ENCODE measurements at regions not wholly inside any gene's neighbourhood (a gene's known extent, or its start where the extent isn't known, plus 50 kb on each side); places are given as distances from the start of the nearest gene placed in this dataset.

GRCh38 chr5:73301208-73301901 is 128.4 kb downstream of the TMEM174 start:
- no peak overlapping the region for H3K27ac Mint-ChIP-seq
- H3K27me3 Mint-ChIP-seq = peaks cover 92% of the 10 kb centered on the region
- no peaks in the 10 kb centered on the region for H3K9me3 Mint-ChIP-seq
- TF ChIP-seq CTCF (conservative IDR thresholded peaks at IDR 0.05) = no peak
- H3K4me1 Mint-ChIP-seq (ENCODE audit: unreplicated experiment) = peaks cover 35% of the 10 kb centered on the region
- H3K36me3 Mint-ChIP-seq = peaks cover 11% of the 10 kb centered on the region
- no peak overlapping the region for H3K4me3 Mint-ChIP-seq
- DNase-seq (ENCODE audit: extremely low spot score, unreplicated experiment) = no peak

- Mint-ChIP-seq H3K9me3 (no peaks in the 10 kb centered on the region), H3K36me3 (peaks cover 12% of the 10 kb centered on the region), H3K4me3 (peak overlapping the region; percentile 72), H3K27ac (peak overlapping the region; percentile 69), H3K27me3 (peaks cover 92% of the 10 kb centered on the region), H3K4me1 (ENCODE audit: unreplicated experiment) (peaks cover 36% of the 10 kb centered on the region)
- DNase-seq (ENCODE audit: extremely low spot score, unreplicated experiment) = no peak
- TF ChIP-seq CTCF (conservative IDR thresholded peaks at IDR 0.05) = no peak
These were observed 127.6 kb downstream of the TMEM174 start for GRCh38 chr5:73300337-73301207.

DNA sequence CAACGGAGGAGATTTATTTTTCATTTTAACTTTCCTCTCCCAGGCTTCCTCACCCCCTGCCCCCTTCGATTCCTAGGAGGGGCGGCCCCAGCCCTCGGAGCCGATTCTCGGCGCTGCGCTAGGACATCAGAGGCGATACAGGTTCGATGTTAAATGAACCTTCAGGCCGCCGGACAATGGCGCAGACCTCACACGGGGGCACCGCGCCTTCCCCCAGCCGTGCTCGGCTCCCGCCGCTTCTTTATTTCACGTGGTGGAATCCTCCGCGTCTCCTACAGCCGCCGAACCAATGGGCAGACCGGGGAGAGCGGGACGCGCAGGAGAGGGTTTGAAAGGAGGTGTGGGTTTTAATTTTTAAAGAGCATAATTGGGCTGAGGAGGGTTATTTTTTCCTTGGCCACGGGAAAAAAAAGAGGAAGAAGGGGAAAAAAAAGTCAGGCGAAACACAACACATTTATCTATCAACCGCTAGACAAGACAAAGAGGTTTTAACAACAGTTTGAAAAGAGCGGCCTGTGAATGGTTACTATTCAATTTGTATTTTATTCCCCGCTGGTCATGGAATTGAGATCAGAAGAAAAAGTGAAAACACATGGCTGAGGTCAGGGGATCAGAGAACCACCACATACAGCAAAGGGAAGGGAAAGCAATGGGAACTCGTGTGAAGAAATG is 126.8 kb downstream of the TMEM174 start:
- peak overlapping the region; percentile 72 for H3K4me3 Mint-ChIP-seq
- peaks cover 43% of the 10 kb centered on the region for H3K4me1 Mint-ChIP-seq (ENCODE audit: unreplicated experiment)
- no peaks in the 10 kb centered on the region for H3K9me3 Mint-ChIP-seq
- DNase-seq (ENCODE audit: extremely low spot score, unreplicated experiment) = no peak
- no peak for TF ChIP-seq CTCF (conservative IDR thresholded peaks at IDR 0.05)
- H3K27ac Mint-ChIP-seq = peak overlapping the region; percentile 69
- peaks cover 92% of the 10 kb centered on the region for H3K27me3 Mint-ChIP-seq
- peaks cover 12% of the 10 kb centered on the region for H3K36me3 Mint-ChIP-seq

DNA sequence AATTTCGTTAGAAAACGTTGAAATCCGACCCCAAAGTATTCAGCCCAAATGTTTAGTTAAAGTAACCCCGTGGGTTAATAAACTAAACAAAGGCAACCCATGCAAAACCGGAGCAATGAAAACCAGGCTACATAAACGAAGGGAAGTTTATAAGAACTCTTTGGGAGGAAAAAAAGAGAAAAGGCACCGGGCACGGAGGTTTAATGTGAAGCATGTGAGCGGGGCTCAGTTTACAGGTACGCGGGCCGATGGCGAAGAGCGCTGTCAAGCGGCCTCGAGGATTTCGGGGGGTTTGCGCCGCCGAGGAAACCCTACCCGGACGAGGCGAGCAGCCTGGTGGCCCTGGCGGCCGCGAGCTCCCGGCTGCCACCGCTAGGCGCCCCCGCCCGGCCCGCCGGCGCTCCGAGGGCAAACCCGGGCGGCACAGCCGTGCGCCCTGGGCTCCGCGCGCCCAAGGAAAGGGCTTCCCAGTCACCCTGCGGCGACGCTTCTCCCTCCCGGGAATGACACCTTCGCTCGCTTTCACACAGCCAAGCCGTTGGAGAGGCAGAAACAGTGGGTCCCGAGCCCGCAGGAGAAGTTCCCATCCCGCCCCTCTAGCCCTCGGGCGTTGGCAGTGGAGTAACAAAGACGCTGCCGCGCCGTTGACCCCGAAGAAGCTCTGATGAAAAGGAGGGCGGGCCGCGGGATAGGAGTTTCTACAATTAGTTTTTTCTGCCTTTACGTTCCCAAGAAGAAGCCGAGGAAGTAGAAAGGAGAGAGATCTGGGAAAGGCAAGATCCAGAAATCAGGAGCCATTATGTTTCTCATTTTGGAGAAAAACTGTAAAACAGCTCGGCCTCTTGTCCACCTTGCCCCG is 126.0 kb downstream of the TMEM174 start:
- Mint-ChIP-seq H3K9me3 (no peaks in the 10 kb centered on the region), H3K27ac (peak overlapping the region; percentile 69), H3K4me1 (ENCODE audit: unreplicated experiment) (peaks cover 42% of the 10 kb centered on the region), H3K4me3 (peak overlapping the region; percentile 78), H3K36me3 (peaks cover 12% of the 10 kb centered on the region), H3K27me3 (peaks cover 92% of the 10 kb centered on the region)
- DNase-seq (ENCODE audit: extremely low spot score, unreplicated experiment) = no peak
- peak; percentile 72 for TF ChIP-seq CTCF (conservative IDR thresholded peaks at IDR 0.05)

DNA sequence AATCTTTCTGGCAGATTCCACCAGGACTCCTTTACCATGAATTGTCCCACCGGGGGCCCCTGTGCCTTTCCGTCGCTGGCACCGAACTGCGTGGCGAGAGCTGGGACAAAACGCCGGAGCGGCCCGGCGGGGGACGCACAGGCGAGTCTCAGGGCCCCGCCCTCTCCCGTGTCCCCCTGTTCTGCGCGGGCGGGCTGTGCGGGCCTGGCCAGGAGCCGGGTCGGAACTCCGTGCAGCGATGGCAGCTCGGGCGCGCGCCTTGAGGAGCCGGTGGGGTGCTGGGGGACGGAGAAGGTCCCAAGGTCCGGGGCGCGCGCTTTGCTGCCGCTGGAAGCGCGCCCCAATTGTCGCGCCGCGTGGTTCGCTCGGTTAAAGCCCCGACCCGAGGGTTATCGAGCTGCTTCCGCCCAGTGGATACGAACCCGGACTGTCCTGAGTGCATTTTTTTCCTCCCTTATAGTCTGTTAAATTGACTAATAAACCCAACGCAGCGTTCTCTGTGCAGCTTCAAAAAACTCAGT is 125.3 kb downstream of the TMEM174 start:
- no peak for TF ChIP-seq CTCF (conservative IDR thresholded peaks at IDR 0.05)
- peak overlapping the region; percentile 5 for H3K27ac Mint-ChIP-seq
- H3K27me3 Mint-ChIP-seq = peaks cover 87% of the 10 kb centered on the region
- no peaks in the 10 kb centered on the region for H3K9me3 Mint-ChIP-seq
- H3K4me1 Mint-ChIP-seq (ENCODE audit: unreplicated experiment) = peaks cover 41% of the 10 kb centered on the region
- DNase-seq (ENCODE audit: extremely low spot score, unreplicated experiment) = no peak
- peak overlapping the region; percentile 78 for H3K4me3 Mint-ChIP-seq
- H3K36me3 Mint-ChIP-seq = peaks cover 12% of the 10 kb centered on the region
